Left forelimb (tissue), 1 donor: ENCODE measurements at regions not wholly inside any gene's neighbourhood (a gene's known extent, or its start where the extent isn't known, plus 50 kb on each side); places are given as distances from the start of the nearest gene placed in this dataset.

Source experiments
- DNase-seq: peaks from one replicate; pipeline ENCODE4 v3.0.0-alpha.2; 2018; ENCODE audit warnings: low spot score

DNA sequence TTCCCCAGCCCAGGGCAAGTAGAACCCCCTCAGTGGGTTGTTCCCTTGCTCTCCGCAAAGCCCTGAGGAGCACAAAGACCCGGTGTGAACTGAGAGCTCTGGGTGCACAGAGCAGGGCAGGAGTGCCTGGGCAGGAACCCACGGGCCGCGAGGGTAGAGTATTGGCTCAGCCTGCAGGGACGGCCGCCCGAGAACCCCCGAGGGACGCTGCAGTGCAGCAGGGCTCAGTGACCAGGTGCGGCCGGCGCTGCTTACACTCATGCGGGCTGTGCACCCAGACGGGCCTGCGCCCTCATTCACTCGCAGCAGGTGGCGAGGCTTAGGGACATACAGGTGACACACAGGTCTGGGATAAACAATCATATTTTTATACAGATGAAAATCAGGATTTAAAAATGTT is 51.9 kb upstream of the PDE10A start:
- DNase-seq = no peak

DNA sequence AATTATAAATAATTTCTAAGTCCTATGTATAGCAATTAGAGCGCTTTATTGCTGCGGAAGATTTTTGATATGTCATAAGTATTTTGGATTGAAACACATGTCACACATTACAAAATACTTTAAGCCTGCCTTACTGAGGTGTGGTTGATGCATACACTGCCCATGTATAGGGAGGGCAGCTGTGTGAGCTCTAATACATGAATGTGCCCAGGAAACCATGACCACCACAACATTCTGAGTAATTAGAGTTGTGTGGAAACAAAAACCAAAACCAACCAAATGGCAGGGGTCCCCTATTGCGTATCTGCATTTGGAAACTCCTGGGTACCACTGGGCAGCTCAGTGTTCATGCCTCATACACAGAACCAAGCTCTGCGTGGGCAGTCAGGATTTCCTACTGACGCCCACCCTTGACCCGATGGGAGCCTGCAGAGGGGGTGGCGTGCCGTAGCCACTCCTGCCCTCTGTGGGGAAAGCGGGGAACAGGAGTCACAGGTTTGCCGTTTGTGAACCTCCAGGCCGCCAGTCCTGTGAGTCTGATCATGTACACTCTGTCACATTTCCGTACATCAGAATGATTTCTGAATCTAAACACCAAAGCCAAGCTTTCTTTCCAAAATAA is 50.9 kb upstream of the PDE10A start:
- DNase-seq = no peak
